NCI-H510A (cell line): ENCODE measurements at regions not wholly inside any gene's neighbourhood (a gene's known extent, or its start where the extent isn't known, plus 50 kb on each side); places are given as distances from the start of the nearest gene placed in this dataset.

Experiments
- DNase-seq: peaks from one replicate; lab custom pipeline; 2025; lab: John Stamatoyannopoulos, UW

DNA sequence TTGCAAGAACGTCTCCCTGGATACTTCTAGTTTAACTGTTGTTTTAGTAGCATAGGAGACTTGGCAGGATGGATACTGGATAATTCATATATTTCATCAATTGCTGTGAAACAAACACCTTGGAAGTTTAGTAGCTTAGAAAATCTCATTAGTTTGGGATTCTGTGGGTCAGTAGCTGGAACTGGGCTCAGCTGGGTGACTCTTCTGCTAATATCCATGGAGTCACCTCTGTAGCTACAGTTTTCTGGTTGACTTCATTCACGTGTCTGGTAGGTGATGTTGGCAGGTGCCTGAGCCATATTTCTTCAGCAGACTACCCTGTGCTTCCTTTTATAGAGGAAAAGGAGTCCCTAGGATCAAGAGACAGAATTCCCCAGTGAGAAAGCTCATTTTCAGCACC lies 208.9 kb upstream of the PFKP start:
- DNase-seq: no peak

DNA sequence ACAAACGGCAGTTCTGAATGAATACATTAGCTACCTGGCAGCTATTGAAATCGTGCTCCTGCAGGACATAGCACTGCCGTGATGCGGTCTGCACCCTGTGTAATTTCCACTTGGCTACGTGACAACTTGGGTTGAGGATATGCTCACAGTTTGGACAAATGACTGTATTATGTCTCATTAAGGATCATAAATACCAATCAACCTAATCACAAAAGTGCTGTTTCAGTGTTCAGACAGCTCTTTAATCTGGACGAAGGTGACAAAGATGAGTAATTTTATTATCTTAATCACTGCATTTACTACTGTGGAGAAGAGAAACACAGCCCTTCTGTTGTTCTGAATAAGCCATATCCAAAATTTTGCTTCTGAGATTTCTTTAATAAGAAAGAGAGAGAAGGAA lies 210.8 kb upstream of the PFKP start:
- no peak for DNase-seq

DNA sequence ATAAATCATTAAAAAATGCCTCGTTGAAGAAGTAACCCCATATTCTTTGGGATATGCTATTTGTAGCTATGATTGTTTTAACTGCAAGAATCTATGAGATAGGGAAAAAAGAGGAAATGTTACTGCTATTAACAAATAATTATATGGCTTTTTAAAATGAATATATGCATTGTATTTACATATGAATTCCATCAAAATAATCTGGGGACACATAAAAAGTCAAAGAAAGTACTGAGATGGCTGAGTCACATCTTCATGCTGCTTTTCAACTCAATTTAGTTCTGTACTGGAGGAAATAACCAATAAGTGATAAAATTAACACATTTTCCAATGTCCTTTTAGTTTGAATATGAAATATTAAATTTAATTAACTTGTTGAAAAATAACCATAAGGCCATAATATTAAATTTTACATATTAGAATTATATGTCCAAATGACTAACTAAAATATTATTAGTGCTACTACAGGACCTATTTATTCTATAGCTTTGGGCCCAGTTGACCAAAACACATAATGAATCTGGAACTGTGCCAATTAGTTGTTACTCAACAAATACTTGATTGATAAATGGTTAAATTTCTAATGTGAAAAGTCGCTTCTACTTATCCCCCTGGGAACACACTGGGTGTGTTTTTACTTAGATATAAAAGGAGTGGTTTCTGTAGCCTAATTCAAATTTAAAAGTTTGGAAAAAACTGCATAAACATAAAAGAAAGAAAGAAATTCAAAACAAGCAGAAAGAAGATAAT lies 214.6 kb upstream of the PFKP start:
- no peak for DNase-seq

DNA sequence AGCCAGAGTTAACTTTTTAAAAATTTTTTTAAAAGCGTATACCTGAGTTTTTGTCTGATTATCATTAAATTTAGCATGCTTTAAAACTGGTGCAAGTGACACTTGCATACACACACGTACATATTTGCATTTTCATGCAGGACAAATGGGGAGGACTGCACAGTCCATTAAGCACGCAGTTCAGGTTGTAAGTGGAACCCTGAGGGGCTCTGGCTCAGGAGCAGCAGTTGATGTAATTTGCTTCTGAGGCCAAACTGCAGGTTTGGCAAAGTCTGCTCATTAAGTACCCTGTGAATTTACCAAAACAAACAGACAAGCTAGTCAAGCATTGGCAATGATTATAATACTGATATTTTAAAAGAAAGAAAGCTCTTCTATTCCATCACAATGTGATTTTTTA lies 215.8 kb upstream of the PFKP start:
- no peak for DNase-seq

DNA sequence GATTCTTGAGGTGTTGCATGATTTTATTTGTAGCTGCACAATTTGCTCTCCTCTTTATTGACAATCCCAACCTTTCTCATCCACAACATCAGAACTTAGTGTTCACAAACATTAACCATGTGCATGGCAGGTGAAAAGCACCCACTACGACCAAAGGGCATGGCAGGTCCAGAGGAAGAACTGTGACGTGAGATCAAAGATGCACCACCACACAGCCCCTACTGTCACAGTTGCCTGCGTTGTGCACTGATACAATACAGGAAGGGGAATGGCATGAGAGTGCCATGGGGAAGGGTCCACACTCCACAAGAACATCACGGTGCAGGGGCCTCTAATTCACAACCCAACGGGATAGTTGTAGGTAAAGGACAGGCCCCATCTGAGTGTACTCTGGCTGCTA lies 217.1 kb upstream of the PFKP start:
- DNase-seq: no peak

DNA sequence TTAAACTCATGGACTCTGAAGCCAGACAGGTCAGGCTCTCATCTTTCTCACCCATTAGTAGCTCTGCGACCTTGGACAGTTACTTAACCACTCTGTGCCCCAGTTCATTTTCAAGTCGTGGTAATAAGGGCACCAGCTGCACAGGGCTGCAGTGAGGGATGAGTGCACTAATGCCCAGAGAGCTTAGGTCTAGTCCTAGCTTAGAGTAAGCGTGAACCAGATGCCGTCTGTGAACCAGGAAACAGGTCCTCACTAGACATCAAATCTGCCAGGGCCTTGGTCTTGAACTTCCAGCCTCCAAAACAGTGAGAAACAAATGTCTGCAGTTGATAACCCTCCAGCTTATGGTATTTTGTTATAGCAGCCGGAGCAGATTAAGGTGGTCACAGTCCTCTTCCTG lies 222.4 kb upstream of the PFKP start:
- no peak for DNase-seq

DNA sequence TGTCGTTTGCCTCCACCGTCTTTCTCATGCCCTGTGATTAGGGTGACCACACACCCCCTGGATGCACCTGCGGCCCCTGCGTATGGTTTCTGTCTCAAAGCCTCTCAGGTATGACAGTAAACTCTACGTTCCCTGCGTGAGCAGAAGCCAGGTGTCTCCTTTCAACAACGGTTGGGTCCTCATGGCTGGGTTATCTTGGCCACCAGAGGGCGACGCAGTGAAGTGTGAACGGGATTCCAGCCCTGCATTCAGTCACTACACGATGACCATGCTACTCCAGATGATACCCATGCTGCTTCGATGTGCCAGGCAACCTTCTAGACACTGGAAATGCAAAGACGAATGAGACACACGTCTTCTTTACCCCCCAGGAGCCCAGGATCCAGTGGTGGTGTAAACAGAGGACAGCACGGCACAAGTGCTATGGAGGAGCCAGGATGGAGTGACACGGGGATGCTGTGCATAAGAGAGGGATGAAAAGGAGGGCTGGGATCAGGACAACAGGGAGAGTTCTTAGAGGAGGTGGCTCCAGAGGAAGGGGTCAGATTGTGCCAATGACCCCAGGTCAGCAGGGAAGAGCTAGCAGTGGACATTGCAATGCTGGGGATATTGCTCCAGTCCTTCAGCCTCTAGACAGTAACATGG lies 228.1 kb upstream of the PFKP start:
- peak; percentile 18 for DNase-seq

DNA sequence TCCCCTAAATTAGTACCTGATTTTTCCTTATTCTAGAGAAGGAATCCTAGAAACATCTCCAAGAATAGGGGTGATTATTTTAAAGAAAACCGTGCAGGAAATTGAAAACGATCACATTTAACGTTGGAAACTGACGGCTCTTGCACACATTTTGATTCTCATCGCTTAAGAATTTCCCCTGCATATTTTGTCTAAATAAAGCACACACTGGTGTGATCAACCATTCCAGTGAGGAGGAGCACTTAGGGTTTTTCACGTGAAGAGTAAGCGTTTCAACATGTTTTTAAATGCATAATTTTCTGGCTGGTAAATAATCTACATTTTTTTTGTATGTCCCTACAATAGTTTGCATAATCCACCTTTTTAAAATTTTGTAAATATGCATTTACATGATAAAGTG lies 229.7 kb upstream of the PFKP start:
- DNase-seq: no peak

DNA sequence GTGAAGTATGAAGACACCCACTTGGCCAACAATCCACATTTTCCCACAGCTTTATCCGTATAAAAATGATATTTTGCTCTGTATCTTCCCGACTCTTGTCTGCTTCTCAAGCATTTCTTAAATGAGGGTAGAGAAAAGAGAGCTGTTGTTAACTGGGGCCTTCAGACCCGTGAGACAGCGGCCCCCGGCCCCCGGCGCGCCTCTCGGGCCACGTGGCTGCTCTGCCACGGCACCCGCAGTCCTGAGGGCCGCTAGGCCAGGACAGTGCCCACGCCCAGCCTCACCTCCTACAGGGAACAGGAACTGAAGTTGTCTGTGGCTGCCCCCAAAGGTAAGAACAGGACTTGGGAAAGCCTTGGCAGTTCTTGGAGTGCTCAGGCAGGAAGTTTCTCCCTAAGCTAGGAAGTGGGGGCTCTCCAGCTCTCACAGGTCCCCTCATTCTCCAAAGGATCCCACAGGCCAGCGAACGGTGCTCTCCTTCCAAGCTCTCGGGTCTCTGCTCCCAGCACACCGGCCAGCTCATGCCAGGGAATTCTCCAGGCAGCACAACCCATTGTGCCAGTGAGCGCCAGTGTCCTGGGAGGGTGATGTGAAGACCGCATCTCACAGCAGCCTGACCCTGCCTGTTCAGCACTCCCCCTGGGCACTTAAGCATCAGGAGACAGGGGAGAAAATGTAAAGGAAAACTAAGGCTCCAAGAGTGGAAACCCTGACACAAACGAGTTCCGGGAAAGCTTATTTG lies 230.3 kb upstream of the PFKP start:
- DNase-seq: no peak

DNA sequence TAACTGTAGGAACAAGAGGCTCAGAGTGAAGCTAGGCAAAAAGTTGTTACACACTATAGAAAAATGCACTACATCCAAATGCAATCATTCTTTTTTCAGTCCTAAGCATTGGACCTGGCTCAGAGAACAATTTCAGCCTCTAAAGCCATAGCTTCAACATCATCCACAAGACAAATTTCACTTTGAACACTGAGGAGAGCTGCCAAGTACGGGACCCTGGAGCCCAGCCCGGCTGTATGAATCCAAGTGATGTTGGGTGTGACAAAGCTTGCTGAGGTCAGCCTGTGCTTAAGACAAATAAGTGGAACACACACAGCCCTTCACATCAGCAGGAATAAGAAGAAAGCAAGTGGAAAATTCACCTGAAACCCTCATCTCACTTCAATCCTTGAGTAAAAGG lies 233.1 kb upstream of the PFKP start:
- no peak for DNase-seq

DNA sequence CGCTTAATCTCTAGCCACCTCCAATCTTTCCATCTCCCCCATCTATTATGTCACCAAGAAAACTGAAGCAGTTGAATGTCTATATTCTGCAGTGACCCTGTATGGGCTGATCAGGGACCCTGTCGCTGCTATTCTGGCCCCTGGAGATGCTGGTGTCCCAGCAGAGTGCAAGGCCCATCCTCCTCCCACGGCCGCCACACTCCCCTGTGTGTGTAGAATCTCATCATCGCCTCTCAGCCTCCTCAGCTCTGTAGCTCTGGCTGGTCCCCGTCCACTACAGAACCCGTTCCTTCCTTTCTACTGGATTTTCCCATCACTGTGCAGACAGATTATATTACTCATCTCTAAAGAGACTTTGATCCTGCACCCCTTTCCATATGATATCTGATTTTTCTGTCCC lies 235.8 kb upstream of the PFKP start:
- no peak for DNase-seq

DNA sequence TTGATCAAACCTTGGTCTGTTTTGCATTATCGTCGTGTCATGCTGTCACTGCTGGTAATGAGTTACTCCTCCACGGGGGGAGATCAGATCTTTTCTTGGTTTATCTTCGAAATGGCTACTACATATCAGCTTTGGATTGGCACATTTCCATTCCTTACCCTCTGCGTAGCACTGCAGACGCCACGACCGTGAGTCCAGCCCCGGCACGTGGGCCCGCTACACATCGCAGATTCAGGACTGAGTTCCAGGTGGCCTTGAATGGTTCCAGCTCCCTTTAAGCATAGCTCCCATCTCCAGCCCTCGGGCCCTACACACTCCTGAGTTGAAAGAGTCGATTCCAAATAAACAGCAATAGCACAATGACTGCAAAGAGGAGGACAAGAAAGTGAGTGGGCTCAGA lies 238.6 kb upstream of the PFKP start:
- no peak for DNase-seq

DNA sequence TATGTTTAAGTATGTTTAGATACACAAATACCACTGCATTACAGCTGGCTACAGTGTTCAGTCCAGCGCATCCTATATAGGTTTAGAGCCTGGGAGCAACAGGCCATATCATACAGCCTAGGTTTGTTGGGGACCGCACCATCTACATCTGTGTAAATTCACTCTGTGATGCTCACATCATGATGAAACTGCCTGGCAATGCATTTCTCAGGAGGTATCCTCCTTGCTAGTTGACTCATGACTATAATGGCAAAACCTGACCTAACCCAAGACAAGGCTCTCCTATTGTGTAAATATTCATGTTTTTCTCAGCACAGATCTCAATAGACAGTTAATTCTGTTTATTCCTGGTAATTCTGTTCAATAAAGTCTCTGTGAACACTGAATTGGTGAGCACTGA lies 240.7 kb upstream of the PFKP start:
- DNase-seq: no peak

DNA sequence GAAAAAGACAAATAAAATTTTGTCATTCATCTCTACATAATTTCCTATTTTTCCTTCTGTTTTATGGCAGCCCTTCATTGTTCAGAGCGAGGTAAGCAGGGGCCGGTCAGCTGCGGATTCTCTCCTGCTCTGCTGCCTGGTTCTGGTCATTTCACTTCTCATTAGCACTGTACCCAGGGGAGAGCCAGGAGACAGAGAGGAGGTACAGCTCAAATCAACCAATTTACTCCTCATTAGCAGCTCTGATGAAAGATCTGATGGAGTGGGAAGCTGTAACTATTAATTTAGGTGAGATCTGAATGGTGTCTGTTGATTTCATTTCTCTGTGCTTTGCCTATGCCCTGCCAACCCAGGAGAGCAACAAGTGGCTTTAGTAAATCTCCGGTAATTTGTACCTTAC lies 241.5 kb upstream of the PFKP start:
- DNase-seq: no peak

DNA sequence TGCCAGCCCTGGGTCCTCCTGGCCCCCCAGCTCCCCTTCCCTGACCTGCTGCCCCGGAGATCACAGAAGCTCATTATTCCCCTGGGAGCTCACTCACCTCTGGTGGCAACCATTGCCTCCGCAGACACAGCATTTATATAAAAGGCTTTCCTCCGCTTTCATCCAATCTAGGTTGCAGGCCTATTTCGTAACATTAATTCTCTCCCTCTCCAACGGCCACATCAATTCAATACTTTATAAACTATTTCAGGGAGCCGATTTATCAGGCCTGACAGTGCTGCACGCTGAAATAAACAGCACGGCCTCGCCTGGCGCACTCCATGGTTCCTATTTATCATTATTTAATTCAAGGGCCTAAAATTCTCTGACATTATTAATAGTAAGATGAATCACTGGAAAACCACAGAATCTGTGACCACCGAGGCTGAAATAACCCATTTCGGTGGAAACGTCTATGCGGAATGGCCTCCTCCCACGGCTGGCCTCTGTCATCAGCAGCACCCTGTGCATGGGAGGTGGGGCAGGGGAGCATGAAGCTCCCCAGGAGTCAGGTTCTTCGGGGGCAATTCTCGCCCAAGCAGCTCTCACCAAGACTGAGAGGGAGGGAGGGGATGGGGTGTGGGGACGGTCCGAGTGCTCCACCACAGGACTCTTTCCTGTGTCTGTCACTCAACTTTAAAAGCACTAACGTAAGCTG lies 249.3 kb upstream of the PFKP start:
- DNase-seq: no peak

DNA sequence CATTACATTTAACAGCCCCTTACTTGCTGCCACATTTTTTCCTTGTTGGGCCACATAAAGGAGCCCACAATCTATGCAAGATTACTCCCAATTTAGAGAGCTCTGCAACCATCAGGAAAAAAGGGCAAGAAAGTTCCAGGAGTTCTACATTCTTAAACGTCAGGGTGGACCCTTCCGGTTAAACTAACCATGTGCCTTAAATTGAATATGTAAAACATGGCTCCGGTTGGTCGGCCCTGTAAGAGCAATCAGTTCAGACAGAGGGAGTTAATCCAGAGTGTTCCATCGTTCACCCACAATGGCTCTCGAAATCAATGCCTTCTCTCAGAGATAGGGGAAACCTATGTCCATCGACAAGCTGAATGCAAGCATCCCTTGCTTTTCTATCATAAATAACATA lies 253.7 kb upstream of the PFKP start:
- no peak for DNase-seq

DNA sequence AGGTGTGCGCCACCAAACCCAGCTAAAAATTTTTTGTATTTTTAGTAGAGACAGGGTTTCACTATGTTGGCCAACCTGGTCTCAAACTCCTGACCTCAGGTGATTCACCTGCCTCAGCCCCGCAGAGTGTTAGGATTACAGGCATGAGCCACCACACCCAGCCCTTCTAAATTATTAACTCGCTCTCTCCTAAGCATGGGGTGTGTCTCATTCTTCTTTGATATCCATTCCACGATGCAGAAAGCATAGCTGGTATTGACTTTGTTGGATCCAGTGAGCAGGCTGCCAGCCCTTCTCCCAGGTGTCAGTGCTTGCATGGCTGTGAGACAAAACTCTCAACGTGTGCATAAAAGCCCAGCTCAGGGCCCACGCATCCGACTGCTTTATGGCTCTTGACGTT lies 254.1 kb upstream of the PFKP start:
- no peak for DNase-seq

DNA sequence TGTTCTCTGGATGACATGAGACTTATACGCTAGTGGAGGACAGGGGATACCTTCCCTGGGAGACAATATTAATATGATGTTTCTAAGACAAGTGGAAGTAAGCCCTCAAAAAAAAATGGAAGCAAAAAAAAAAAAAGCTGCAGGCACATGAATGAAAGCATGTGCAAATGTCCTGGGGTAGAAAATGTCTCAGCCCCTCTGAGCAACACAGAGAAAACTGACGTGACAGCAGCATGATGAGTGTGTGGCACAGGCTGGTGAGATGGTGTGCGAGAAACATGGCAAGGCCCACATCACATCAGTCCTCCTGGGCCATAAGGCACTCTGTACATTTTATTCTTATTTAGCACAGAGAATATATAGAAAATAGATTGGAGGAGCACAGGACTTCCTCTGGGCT lies 254.7 kb upstream of the PFKP start:
- no peak for DNase-seq

DNA sequence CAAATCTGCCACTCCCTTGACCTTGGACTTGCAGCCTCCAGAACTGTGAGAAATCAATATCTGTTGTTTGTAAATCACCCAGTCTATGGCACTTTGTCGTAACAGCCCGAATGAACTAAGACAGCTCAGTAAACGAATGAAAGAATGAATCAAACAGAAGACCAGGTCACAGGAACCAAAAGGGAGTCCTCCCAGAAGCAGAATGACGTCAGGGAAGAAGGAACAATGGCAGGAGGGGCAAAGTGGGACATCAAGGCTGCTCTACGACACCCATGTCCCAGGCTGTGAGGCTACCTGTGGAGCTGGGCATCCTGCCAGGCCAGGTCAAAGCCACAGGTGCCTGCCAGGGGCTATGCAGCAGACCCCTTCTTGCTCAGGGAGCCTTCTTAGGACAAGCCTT lies 267.2 kb upstream of the PFKP start:
- no peak for DNase-seq

DNA sequence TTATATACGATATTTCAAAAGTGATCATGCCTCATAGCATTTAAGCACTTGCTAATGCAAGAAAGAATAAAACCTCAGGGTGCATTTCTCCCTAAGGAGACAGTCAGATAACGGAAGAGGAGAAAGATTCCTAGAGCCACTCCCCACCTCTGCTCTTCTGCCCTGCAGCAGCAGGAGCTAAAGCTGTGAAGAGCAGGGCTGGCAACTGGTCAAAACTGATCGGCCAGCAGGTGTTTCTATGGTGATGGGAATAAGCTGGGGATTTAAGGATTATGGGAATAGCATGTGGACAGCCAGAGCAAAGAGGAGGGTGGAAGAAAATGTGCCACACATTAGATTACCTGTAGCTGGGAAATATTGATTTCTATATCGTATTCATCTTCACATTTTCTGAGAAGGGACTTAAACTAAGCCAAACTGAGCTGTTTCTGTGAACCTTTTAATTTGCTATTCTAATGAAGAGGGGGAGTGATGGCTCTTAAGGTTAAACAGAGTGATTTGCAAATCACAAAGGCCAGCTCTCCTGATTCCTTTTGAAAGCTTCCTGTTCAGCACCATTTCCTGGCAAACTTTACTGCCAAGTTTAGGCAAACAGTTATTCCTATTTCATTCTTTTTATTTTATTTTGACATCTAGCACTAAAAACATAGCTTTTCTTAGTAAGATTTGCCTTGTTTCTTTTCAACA lies 268.9 kb upstream of the PFKP start:
- no peak for DNase-seq

DNA sequence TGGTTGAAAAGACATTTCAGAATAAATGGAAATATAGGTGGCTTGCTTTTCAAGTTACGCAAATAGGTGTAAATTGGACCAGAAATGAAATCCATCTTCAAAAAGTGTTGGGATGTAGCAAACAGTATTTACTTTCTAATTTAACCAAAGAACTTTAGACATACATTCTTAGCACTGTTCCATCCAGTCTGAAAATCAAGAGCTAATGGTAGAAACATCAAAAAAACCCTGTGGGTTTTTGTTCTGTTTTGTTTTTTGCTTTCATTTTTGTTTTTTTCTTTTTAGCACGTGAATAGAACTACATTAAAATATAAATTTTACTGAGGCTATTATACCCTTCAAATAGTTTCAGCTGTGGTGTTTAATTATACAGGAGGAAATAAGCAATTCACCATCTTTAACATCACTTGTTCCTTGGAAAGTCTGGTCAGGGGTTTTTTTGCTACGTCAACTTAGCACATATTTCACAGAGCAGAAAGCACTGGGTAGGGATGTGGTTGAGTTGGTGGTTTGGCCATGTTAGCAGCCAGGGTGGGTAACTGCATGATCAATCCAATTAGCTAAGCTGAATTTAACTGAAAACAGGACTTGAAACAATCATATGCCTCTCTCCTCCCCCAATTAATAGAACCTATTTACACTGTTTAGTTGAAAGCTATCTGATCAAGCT lies 275.4 kb upstream of the PFKP start:
- no peak for DNase-seq
